Activated CD4-positive, alpha-beta T cell treated with anti-CD3 and anti-CD28 coated beads, Interleukin-2, amount 50 U/mL, for 1 hour (primary cell): ENCODE measurements at regions not wholly inside any gene's neighbourhood (a gene's known extent, or its start where the extent isn't known, plus 50 kb on each side); places are given as distances from the start of the nearest gene placed in this dataset.
"Not testable (repeated sequence)": the region's sequence is repeated elsewhere in the genome, so short reads cannot be mapped to it uniquely, and the experiment has no call there.

ENCODE experiments used
- DNase-seq: peaks from one replicate; pipeline ENCODE4 v3.0.0-alpha.2; 2020

GRCh38 chr18:39209173-39209572 is 1643.6 kb upstream of the CELF4 start:
- no peak for DNase-seq

DNA sequence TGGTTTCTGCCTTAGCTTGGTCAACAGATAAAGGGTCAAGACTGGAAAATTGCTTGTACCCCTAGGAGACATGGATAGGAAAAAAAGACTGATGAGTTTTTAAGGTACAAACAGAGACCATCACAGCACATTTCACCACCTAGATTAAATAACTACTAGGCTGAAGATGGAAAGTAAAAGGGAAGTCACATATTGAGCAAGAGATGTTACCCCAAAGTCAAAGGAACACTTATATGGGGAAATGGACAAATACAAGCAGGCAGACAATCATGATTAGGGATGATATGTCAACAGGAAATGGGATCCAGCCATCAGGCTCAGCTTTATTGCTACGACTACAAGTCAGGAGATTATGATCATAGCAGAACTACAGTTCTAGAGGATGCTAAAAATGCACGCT is 1643.1 kb upstream of the CELF4 start:
- no peak for DNase-seq

GRCh38 chr18:39208190-39208589 is 1642.6 kb upstream of the CELF4 start:
- DNase-seq: no peak

- DNase-seq: not testable (repeated sequence)
Measured at GRCh38 chr18:39206398-39207103, 1641.0 kb upstream of the CELF4 start.

GRCh38 chr18:39205565-39206195 is 1640.1 kb upstream of the CELF4 start:
- no peak for DNase-seq

DNA sequence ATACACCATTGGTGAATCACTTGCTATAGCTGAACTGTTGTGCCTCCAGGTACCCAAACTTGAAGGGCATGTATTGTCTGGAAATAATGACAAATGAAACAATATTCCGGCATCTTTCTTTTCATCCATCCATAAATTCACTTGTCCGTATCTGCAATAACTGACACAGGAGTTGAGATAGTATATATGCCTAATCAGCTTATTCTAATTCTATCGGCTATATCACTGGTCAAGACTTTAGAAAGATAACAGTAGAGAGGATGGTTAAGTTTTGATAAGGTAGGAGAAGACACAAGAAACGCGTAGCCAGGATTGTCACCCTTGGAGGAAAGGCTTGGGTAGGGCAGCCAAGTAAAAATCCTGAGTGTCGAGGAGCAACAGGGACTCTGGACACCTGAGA is 1634.6 kb upstream of the CELF4 start:
- DNase-seq: no peak

DNA sequence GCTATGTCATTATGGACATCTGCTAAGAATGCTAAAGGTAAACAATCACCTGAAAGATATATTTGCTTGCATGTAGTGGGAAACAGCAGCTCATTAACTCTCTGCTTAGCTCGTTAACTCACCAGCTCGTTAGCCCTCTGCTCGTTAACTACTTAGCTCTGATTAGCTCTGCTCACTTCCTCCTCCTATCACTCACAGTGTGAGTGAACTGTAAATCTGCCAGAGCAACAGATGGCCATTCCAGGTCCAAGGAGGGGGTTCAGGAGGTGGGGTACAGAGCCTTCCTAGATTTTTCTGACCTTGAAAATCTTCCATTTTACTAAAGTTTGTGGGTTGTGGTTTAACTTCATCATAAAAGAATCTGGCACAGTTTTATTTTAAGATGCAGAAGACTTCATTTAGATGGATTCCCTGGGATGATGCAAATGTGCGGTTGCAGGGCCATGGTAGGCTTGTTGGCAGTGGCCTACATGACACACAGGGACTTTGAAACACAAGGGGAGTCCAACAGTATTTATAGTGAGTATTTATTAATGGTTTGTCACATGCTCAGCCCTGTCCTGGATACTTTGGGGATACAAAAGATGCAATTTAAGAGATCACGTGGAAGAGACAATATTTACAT is 1633.7 kb upstream of the CELF4 start:
- DNase-seq: no peak

DNA sequence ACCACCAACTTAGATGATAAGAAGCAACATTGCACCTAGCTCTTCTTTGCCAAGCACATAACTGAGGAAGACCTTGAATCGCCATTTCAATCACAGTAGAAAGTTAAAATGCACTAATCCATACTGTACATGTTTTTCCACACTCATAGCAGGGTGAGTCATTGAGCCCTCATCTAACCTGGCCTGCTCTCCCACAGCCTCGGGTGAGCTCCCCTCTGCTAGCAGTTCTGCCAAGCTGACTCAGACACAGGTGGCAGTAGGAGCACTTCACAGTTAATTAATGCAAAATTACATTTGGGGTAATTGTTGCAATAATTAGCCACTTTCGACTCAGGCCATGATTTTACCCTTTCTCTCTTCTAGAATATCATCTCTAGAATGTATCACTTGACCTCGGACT is 1632.8 kb upstream of the CELF4 start:
- DNase-seq: no peak

- no peak for DNase-seq
Measured at GRCh38 chr18:39191931-39192330, 1626.3 kb upstream of the CELF4 start.

DNA sequence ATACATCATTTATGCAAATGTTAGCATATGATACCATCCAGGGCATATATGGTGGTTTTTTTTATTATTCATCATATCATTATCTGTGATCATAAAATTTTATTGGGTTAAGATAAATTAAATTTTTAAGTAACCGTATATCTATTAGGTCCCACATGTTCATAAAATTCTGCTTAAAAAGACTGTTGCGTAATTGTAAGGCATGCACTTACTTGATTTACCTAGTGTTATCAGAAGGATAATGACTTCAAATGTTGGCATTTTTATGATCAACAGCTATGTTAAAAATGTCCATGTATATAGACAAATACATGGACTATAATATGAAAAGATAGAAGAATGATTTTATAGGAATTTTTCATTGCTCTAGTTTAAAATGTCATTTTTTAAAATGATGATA is 1625.5 kb upstream of the CELF4 start:
- no peak for DNase-seq

- DNase-seq: no peak
Measured at GRCh38 chr18:39190508-39190907, 1624.9 kb upstream of the CELF4 start.

DNA sequence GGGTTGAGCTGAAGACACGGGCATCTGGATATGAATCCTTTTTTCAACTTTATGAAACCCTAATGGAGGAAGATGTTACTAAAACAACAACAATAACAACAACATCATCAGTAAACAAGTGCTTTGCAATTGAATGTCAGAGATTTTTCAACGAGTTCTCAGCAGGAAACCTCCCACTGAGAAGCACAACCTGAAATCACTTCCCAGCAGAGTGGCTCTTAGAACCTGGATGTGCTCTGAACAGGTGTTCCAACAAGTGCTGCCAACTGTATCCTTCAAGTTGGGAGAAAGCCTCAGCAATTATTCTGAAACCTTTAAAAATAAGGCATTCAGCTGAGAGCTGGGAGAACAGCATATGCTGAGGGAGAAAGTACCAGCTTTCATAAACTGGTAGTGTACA is 1622.7 kb upstream of the CELF4 start:
- DNase-seq: no peak

DNA sequence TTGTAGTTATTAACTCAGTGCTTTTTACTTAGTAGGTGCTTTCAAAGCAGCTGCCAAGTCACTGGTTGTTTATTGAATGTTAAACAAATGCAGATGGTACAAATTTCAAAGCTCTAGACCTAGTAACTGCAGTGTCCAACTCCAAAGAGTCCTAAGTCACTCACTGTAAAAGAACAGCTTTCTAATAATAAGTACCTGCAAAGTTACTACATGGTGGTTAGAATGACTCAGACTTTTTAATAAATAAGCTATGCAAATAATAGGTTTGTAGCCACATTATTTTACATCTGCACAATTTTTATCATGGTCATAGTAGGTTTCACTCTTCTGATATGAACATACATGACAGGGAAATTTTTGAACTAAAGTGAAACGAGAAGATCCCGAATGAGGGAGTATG is 1620.4 kb upstream of the CELF4 start:
- DNase-seq: no peak

DNA sequence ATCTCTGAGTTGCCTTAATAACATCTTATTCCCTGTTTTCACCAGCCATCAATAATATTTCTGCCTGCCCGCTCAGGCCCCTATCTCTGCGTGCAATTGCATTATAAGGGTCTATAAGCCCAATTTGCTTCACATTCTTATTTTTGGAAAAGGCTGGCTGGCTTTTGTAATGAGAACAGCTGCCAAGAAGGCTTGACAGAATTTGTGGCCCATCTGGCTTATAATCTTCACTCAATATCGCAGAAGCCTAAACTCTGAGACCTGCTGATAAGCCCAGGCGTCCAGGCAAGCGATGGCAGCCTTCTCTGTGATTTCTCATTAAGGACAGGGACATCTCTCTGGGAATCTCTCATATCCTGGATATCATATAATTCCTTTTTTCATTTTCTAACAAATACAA is 1618.6 kb upstream of the CELF4 start:
- DNase-seq: no peak

- DNase-seq: no peak
Measured at GRCh38 chr18:39178166-39178565, 1612.6 kb upstream of the CELF4 start.

- DNase-seq: no peak
Measured at GRCh38 chr18:39172695-39173421, 1607.3 kb upstream of the CELF4 start.

DNA sequence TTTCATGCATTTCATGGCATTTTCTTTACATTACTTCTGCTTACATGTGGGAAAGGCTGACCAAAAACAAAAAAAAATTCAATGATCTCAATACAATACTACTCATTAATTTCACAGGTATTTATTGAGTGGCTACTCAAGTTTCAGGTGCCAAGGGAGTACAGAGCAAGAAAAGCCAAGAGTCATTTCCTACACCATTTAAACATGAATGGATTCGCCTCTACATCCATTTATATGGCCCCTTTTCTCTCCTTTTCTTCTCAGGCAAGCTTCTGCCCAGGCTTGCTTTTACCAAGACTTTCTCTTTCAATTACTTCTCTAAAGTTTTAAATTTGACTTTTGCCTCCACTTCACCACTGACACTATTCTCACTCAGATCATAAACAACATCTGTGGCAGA is 1603.1 kb upstream of the CELF4 start:
- DNase-seq: no peak

- DNase-seq: no peak
Measured at GRCh38 chr18:39167990-39168389, 1602.4 kb upstream of the CELF4 start.

GRCh38 chr18:39166776-39167175 is 1601.2 kb upstream of the CELF4 start:
- DNase-seq: no peak

DNA sequence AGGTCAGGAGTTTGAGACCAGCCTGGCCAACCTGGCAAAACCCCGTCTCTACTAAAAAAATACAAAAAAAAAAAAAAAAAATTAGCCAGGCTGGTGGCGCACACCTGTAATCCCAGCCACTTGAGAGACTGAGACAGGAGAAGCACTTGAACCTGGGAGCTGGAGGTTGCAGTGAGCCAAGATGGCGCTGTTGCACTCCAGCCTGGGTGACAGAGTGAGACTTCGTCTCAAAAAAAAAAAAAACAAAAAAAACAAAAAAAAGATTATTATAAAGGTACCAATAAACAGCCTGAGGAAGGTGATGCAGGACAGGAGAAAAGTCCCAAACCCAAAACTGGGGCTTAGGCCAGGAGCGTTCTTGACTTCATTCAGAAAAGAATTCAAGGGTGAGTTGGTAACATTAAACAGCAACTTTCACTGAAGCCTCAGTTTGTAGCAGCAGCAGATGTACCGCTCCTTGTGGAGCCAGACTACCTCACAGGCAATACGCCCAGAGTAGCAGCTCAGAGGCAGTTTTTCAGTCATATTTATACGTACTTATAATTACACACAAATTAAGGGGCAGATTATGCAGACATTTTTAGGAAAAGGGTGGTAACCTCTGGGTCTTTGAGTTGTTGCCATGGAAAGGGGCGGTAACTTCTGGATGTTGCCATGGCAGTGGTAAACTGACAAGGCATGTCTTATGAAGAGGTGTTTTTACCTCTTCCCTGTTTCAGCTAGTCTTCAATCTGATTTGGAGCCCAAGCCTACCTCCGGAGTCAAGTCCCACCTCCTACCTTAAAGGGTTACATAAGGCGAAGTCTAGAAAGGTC is 1596.6 kb upstream of the CELF4 start:
- DNase-seq: no peak

DNA sequence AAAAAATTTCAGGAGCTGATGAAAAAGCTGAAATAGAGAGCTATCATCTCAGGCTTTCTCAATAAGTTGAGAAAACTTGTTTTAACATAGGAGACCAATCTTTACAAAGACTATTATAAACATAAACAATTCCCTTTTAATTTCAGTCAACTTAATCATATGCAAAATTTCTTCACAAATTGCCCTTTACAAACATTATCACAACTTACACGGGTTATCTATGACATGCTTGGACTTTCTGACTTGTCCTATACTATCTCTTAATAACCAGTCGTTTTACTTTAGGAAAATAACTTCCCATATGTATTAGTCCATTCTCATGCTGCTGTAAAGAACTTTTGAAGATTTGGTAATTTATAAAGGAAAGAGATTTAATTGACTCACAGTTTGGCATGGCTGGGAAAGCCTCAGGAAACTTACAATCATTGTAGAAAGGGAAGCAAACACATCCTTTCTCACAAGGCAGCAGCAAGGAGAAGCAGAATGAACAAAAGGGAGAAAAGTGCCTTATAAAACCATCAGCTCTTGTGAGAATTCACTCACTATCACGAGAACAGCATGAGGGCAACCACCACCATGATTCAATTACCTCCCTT is 1583.7 kb upstream of the CELF4 start:
- DNase-seq: no peak

GRCh38 chr18:39134255-39134654 is 1568.7 kb upstream of the CELF4 start:
- no peak for DNase-seq
